ENCODE measurements at regions not wholly inside any gene's neighbourhood (a gene's known extent, or its start where the extent isn't known, plus 50 kb on each side); places are given as distances from the start of the nearest gene placed in this dataset.

DNA sequence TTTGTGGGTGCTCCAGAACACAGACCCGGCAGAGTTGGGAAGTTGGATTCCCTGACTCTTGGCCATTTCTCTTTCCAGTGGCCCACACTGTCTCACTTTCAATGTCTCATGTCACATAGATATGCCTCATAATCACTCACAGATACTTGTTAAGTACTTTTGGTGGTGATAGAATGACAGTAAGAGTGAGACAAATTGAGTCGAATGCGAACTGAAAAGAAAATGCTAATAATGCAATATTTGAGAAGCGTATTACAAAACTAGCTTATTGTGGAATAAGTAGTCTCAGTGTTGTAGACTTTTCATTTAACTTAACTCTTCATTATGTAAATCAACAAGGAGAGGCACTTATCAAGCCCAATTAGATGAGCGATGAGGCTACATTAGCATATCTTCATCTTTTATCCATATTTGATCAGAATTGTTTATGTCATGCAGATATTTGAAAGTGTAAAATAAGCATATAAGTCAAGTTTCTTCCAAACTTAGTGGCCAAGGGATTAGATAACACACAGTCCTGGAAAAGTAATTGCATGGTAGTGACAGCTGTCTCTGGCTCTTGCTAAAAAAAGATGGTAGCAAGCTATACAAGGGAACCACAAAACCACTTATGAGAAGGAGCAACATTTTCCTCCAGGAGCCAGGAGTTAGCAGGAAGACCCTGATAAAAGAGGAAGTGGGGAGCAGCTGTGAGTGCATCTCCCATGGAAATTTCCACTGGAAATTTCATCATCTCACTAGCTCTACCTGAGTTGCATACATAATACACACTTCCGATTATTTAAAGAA is 243.6 kb downstream of the ARRDC4 start:
- no peak for DNase-seq

DNA sequence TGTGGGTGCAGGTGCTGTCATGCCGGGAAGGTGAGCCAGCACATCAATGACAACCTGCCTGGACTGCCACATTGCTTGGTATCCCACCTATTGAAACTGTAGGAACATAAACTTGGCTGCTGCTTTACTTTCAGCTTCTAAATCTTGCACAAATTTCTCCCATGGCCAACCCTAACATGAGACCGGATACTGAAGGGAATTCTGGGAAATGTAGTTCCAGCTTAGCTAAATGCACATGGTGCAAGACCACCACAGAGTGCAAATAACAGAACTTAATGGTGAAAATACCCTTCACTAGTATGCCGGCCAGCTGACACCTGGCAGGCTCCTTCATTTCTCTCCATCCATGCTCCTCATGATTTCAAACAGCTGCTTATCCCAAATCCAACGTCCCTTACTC is 247.4 kb downstream of the ARRDC4 start:
- no peak for DNase-seq

DNA sequence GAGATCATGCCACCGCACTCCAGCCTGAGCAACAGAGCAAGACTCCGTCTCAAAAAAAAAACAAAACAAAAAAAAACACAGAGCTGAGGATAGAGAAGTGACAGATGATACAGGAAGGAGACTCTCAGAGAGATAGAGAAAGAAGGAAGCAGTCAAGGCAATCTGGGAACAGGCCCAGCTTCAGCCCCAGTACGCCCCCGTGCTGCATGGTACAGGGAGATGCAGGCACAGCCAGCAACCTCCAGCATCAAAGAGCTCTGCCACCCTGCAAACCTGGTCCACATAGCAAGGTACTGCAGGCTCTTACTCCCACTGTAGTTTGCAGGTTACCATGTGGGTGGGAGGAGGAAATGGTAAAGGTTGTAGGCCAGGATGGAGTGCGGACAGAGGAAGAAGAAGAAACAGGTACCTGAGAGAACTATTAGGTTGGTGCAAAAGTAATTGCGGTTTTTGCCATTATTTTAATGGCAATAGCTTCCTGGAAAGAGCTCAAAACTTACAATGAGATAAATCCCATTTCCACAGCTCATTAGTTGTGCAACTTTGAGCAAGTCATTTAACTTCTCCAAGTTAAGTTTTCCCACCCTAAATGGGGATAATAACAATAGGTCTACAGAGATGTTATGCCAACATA is 253.0 kb downstream of the ARRDC4 start:
- no peak for DNase-seq

DNA sequence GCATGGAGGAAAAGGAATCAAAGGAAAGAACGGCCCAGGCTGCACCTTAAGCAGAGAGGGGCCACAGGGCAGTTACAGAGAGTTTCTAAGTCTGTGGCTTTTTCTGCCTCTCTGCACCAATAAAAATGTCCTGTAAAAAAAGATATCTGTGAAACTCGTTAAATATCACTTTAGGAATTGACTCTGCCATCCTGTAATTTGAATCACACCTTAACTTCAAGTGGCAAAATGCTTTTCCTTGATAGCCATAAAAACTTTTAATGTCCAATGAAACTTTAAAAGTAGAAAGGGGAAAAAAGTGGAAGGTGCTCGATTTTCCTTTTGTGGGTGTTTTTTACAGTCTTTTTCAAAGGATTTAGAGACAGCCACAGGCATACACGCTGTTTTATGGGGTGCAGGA is 255.7 kb downstream of the ARRDC4 start:
- no peak for DNase-seq

DNA sequence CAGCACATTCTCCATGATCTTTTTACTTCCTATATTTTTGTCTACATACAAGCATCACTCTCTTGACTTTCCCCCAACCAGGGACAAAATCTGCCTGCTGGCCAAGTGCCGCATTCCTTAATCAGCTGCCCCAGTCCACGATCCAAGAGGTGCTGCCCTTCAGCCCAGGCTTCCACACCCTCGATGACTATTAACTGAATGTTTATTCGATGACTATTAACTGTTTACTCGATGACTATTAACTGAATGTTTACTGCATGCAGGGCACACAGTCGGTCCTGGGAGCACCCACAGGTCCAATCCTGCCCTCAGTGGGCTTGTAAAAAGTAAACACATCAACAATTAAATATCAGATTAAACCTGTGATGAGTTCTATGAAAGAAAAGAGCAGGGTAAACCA is 256.9 kb downstream of the ARRDC4 start:
- DNase-seq: no peak

DNA sequence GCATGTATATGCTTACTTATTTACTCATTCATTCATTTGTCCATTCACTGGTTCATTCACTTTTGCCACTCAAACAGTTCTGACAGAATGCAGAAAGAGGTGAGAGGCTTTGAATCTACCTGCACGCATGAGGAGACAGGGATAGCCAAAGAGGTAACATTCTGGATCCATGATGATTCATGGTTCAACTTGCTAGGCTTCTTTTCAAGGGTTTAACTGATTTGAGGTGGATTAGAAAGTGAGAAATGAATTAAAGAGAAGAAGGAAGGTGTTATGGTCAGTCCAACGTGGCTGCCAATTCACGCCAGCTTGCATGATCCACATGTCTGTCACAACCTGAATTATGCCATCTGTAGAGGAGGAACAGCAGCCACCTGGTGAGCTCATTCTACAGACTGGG is 260.6 kb downstream of the ARRDC4 start:
- no peak for DNase-seq

DNA sequence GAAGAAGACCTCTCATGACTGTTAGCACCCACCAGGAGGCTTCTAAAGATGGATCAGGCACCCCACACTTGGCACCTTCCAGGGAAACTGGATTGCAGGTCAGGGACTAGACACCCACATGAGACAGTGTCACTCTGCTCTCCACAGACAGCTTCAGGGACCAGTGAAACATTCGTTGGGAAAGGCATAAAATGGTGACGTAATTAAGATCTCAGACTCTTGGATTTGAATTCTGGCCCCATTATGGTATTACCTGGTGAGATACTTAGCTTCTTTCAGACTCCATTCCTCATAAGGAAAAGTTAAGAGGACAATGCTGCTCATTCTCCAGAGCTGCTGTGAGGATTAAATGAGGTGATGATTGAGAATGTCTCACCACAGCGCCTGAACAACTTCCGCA is 261.1 kb downstream of the ARRDC4 start:
- DNase-seq: no peak

DNA sequence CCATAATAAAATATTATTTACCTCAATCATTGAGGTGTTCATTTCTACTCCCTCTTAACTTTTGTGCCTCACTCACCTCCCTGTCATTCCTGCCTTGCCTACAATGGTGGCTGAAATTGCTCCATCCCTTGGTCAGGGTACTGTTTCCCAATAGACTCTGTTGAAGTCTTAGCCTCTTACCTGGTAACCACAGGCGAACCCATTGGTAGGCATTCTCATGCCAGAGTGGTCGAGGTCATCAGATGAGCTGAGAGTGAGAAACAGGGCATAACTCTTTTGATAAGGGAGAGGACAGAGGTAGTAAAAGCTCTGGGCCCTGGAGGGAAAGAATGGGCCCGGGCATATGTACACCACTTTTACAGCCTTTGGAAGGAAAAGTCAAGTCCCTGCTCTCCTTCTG is 265.6 kb downstream of the ARRDC4 start:
- no peak for DNase-seq

DNA sequence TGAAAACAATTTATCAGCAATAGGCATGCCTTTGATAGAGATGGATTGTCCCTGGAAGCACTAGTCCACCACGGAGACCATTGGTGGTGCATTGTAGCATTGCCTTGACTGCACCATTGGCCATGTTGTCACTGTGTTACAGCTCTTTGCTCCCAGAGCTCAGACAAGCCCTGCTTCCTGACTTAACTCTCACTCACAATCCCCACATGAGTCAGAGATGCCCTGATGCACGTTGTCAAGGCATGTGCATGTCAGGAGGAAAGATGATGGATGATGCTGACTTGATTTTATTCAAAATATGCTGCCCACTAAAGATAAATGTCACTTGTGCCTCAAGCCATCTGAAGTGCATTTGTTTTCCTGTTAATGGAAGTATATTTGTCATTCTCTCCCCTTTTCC is 266.1 kb downstream of the ARRDC4 start:
- no peak for DNase-seq

DNA sequence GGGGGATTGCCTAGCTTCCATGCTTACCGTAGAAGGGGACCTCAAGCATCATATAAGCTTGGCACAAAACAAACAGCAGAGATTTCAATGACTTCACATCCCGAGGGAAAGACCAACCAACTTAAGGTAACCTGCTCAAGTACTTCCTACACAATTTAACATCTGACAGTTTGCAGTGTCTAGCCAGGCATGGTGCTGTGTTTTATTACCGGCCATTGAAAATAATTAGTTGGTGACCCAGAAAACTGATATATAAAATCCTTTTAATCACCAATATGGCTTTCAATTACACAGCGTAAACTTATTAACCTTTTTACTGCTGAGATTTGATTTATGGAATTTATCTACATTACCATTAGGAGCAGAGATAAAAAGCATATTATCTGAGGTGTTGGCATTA is 268.3 kb downstream of the ARRDC4 start:
- DNase-seq: no peak

DNA sequence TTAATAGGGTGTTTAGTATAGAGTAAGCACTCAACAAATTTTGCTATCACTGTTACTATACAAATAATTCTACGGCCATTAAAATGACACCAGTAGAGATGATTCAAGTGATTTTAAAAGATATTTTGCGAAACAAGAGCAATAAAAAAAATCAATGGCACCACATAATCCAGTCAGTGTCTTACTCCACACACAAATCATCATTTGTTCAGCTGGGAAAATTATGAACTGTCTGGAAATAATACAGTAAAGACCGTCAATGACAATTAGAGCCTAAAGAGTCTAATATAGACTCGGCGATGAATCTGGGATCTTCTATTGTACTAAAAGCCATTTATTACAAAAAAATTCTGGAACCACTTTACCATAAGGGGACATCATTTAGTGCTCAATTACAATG is 270.5 kb downstream of the ARRDC4 start:
- DNase-seq: no peak

DNA sequence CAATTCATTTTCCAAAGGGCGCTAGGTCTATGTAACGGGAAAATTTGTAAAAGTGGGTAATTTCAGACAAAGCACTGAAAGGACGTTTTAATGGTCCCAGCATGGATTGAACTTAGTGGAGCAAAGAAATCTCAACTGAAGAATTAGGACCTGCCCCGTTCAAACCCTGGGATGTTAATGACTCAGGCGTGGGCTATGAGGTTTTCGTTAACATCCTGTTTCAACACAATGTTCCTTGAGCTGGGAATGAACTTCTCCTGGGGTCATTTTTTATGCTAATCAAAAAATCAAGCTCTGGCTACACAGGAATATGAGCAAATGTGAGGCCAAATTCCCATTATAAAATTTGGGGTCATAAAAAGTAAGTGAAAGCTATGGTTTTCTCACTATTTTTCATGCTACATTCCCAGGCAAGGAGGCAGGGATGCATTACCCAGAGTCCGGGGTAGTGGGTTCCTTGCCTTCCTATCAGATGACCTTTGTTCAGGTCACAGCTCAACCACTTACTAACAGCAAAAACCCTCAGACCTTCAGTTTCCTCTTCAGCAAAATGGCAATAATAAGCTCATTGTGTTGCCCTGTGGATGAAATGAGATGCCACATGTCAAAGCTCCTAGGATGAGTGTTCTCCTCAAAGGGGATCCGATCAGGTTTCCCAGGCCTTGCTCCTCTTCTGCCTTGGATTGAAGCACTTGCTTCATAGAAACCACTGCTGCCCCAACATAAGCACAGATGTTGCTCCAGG is 271.4 kb downstream of the ARRDC4 start:
- peak; percentile 23 for DNase-seq

DNA sequence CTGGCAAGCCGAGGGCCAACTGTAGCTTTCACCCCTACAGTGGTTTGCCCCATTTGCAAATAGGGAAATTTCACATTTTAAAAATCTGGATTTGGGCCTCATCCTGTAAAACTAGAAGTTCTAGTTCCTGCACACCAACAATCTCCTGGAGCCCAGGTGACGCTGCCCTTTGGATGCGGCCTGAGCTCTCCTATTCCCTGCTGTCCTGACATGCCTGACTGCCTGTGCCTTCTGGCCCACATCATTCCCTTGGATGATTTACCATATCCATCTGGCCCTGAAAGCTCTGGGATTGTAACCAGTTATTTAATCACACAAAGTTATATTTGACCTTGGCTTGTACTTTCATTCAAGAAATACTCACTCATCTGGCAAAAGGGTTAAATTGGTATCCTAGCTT is 272.3 kb downstream of the ARRDC4 start:
- no peak for DNase-seq

DNA sequence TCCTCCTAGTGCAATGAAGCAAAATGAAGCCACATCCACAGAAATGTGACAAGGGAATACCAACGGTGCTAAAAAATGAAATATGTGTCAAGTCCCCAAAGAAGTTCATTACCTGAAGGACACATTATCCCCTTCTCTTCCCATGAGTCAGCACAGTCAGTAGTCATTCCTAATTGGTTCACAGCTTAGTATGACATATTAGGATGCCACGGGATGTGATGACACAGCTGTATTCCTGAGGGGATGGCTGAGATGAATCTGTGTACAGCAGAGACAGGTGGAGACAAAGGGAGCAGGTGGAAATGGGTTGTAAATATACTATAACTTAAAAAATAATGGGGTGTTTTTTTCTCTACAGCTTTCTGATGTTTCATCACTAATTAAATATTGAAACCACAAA is 273.4 kb downstream of the ARRDC4 start:
- DNase-seq: no peak

DNA sequence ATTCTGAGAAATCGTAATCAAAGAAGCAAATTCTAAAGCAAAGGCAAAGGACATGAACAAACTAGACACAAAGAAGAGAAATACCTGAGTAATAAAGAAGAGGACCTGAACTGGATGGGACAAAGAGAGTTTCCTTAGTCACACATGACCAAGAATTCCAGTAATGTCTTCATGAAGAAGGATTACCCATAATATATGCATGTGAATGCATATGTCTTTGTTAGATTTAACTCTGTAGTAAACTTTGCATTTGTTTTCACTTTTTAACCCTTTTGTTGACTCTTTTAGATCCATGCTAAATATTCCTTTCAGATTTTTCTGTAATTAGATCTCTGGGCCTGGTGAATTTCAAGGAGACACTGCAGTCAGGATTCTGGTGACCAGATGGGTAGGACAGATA is 279.8 kb downstream of the ARRDC4 start:
- DNase-seq: no peak

DNA sequence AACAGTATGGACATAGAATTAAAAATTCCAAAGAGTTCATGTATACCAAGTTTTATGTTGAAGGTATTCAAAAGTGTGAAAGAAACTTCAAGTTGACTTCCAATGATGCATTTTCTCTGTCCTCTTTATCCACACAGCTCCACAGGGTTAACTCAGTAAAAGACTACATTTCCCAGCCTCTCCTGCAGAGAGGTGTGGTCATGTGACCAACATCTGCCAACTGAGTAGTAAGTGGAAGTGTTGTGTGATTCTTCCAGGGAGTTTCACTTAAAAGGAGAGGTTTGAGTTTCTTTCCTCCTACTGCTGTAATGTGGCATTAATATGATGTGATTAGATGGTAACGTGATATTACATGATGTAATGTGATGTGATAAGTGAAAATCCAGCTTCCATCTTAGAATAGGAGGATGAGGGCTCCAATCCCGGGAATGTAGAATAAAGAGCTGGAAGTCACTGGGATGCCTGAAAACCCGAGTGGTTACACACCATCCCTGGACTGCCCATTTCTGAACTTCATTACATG is 280.6 kb downstream of the ARRDC4 start:
- DNase-seq: no peak

DNA sequence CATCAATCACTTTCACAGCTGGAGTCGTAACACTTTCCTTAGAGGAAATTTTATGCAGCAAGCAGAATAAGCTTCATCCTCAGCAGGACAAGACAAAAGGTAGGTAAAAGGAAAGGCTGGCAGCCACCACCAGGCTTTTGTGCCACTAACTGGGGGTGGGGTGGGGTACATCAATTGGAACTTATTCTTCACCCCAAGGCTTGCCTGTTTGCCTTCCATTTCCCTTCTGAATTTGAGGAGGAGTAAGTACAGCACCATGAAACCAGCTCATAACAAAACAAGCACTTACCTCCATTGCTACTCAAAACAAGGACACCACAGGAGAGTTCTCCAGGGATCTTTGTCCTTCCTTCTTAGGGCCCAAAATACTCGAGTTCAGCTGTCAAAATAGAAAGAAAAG is 296.8 kb downstream of the ARRDC4 start:
- no peak for DNase-seq

DNA sequence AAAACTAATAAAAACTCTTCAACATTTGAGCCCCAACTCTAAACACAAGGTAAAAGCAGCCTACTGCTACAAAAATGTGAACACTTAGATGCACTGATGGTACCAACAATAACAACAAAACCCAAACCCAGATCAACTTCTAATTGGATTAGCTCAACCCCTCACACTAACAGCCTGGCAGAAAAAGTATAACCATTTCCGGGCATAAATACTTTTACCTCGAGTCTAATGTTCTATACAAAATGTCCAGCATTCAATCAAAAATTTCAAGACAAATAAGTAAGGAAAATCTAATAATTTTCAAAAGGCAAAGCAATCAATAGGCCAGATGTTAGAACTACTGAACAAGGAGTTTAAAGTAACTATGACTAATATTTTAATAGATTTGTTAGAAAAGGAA is 303.3 kb downstream of the ARRDC4 start:
- DNase-seq: no peak

DNA sequence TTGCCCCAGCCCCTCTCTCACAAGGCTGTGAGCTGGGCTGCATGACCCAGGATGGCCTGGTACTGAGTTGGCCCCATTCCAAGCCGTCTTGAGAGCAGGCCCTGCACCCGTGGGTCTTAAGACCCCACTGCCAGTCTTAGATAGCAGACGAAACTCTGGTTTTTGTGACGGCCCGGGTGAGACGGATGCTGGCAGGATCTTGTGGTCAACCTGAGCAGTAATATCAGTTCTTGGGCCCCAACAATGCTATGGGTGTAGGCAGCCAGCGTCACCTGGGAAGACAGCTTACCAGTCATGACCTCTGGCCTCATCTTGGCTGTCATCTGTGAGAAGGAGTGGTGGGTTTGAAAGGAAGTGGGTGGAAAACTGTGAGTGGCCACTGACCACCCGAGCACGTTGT is 305.8 kb downstream of the ARRDC4 start:
- DNase-seq: no peak

DNA sequence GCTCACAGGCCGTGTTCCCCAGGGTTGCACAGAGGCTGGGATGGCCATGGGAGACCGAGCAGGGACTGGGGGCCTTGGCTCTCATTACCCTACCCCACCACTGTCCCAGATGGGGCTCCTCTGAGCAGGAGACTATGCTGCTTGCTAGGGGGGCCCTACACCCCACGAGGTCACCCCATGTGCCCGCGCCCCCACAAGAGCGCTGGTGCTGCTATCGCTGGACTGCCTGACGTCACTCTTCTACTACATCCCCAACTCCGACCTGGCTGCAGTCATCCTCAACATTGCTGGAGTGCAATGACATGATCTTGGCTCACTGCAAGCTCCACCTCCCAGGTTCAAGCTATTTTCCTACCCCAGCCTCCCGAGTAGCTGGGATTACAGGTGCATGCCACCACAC is 307.7 kb downstream of the ARRDC4 start:
- DNase-seq: no peak

DNA sequence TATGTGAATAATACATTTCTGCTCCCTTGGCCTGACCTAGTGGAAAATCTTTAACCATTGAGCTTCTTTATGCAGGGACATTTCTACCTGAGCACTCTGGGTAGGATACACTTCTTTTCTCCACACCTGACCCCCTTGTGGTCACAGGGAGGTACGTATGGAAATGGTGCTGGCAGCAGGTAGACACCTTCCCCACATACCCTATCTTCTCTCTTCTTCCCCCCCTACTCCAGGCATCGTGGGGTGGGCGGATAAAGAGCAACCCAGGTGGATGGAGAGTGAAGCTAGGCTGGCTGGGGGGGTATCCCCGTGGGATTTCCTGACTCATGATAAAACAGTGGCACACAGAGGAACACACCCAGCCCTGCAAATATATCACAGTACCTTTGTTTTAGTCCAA is 312.1 kb downstream of the ARRDC4 start:
- no peak for DNase-seq

DNA sequence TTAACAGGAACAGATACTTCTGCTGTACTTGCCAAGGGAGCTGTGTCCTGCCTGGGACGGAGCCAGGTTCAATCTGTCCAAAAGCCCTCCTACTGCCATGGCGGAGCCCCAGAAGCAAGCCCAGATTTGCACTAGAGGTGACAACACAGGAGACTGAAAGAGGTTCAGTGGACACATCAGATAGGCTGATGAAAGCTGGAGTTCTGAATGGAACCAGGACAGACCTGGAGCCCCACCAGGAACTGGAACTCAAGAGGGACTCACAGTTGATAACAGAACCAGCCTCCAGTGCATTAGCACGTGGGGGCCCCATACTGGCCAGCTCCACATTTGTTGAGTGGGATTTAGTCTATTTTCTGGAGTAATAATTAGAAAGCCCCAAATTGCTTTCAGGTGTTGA is 315.5 kb downstream of the ARRDC4 start:
- DNase-seq: no peak

DNA sequence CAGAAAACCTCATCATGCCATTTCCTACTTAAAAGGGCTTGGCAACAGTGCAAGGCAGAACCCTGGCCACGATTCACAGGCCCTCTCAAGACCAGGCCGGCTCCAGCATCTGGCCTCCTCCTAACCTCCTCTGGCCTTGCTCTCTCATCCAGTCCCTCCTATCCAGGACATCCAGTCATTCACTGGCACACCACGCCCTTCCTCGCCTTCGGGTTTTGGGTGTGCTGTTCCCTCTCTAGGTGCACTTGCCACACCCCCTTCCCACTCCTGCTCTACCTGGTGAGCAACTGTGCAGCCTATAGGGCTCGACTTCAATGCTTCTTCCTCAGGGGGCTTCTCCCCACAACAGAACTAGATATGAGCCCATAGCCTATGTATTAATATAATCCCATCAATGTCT is 317.1 kb downstream of the ARRDC4 start:
- no peak for DNase-seq

All from fibroblast of skin of right quadriceps (primary cell).